Omental fat pad (tissue), 3 donors: ENCODE measurements at regions not wholly inside any gene's neighbourhood (a gene's known extent, or its start where the extent isn't known, plus 50 kb on each side); places are given as distances from the start of the nearest gene placed in this dataset. TPM values are rescaled to one million over a fixed set of nuclear protein-coding genes. Genes with fewer than 3 reads are reported as not detected.

Experiments
- ATAC-seq: fragments of 150-250 bp; one replicate; pipeline ENCODE4 v1.9.1; 2016; ENCODE audit warnings: mild to moderate bottlenecking, moderate library complexity; ENCODE audit not compliant: low FRiP score
- DNase-seq: peaks from one replicate; pipeline ENCODE4 v3.0.0-alpha.2; 2019; ENCODE audit warnings: low spot score
- CTCF ChIP-seq, 3 donors: fragments of 450-650 bp; IDR thresholded peaks; one replicate each; pipeline ENCODE4 v1.5.1; 2016 to 2017; ENCODE audit warnings: antibody characterized with exemption in 3 of 3, mild to moderate bottlenecking in 3 of 3, moderate library complexity in 2 of 3
- small RNA-seq: library from RNA; depleted of rRNA; stranded (forward); fragments of <200 nt; gene quantifications from one replicate; pipeline ENCODE3, GENCODE V24; 2016

- DNase-seq (no peak), ATAC-seq (peak; percentile 15)
- no peak for TF ChIP-seq CTCF (IDR thresholded peaks at IDR 0.05)
Observed at GRCh38 chr7:116446212-116446855, 53.2 kb upstream of the CAV2 start.

DNA sequence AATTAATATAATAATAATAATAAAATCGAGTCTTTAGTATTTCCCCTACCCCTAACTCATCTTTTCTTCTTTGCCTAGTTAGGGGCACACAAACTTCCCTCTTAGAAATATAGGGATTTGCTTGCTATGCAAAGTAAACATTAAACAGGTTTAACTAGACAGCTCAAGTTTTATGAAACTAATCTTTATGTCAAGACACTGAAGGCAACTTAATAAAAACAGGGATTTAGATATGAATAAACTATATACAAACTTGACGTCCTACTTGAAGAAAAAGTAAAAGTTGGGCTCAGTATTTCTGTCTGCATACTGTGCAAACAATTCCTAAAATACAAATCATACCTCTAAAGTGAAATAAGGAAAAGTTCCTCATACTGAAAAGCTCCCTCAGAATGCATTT, 52.1 kb upstream of the CAV2 start:
- ATAC-seq (no peak), DNase-seq (no peak)
- no peak for TF ChIP-seq CTCF (IDR thresholded peaks at IDR 0.05)

GRCh38 chr7:116447966-116448839, 51.3 kb upstream of the CAV2 start:
- ATAC-seq (peak; percentile 37), DNase-seq (no peak)
- TF ChIP-seq CTCF (IDR thresholded peaks at IDR 0.05): no peak

DNA sequence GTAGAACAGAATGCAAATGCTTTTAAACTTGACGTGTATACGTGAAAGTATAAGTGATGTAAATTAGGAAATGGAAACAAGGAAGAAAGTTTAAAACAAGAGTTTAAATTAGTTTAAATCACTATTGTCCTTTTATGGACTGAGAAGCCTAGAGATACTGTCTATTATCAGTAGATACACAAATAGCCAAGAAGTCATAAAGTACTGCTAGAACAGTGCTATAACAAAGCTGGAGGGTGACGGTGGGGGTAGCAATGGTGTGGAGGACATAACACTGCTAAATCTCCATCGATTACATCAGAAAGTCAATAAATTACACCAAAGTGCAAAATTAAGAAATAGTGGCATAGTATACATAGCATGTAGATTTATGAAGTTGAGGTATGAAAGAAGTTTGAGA, 50.1 kb upstream of the CAV2 start:
- no peak for DNase-seq
- no peak for ATAC-seq
- no peak for TF ChIP-seq CTCF (IDR thresholded peaks at IDR 0.05)

Small RNA genes in the stretch of these regions (small RNA-seq; reads per million reads assigned to genes)
- gene RF00017: not detected
